GM23248 (cell line): ENCODE measurements at regions not wholly inside any gene's neighbourhood (a gene's known extent, or its start where the extent isn't known, plus 50 kb on each side); places are given as distances from the start of the nearest gene placed in this dataset.

ENCODE experiments used
- EZH2 ChIP-seq: fragments of 200-600 bp; sonication (generic); IDR thresholded peaks from 2 replicates; pipeline ENCODE4 v1.6.1; 2018; ENCODE audit warnings: antibody characterized with exemption, mild to moderate bottlenecking; ENCODE audit not compliant: insufficient read depth, poor library complexity, severe bottlenecking
- EZH2phosphoT487 ChIP-seq: fragments of 200-600 bp; sonication (generic); IDR thresholded peaks from 2 replicates; pipeline ENCODE4 v1.6.1; 2018; ENCODE audit warnings: antibody characterized with exemption, moderate library complexity, mild to moderate bottlenecking, low read depth; ENCODE audit not compliant: insufficient read depth

DNA sequence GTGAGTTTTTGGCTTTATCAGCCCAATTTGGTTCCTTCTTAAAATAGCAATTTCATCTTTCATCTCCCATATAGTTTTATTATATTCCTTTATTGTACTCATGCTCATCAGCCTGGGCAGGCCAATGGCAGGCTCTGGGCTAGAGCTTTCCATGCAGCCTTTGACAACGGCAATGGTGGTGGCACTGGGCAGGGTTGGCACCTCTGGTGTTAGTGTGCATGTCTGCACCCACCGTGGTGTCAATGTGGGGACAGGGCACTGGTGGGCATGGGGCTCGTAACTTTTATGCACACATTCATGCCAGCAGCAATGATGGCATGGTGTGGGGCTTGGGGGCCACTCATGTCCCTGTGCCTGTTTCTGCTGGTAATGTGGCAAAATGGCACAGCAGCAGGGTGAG lies 1305.4 kb downstream of the DSC3 start:
- no peak for TF ChIP-seq EZH2phosphoT487
- TF ChIP-seq EZH2: no peak
